GM20431 (cell line): ENCODE measurements at regions not wholly inside any gene's neighbourhood (a gene's known extent, or its start where the extent isn't known, plus 50 kb on each side); places are given as distances from the start of the nearest gene placed in this dataset.

Experiments used
- in situ Hi-C: fragments of 300-500 bp; cut with MseI, MboI; formaldehyde crosslinking; loops from one replicate; pipeline ENCODE4 v1.15.0; 2020; ENCODE audit warnings: low sequenced_read_pairs; ENCODE audit not compliant: unreplicated experiment

DNA sequence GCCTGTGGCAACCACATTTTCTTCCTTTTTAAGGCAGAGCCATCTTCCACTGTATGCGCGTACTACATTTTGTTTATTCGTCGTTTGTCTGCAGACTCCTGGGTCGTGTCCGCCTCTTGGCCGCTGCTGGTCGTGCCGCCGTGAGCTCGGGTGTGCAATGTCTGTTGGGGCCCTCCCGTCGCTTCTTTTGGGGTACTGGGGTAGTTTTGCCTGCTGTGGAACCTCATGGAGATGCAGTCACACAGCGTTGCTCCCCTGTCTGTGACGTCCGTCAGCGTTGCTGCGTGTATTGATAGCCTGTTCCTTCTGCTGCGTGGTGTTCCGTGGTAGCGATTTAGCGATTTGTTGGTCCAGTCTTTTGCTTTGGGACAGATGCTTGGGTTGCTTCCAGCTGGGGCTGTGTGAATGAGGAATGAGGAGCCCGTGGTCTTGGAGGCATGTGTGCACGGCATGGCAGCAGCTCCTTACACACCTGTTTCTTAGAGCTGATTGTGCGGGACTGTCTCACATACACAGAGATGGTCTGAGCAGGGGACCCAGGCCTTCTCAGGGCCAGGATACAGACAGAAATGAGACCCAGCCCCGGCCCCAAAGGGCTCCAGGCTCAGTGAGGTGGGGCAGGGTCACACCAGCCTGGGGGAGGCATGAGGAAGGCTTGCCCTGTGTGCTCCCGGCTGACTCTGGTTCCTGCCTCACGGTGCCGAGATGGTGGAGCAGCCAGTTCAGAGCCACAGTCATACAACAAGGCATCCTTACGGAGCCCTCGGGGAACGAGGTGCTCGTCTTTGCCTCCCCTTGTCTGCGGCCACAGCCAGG is 78.4 kb upstream of the GSE1 start:
- in situ Hi-C loops = loop anchor here (25.0 kb wide), 1 partner anchor 97 kb away; no protein-coding TSS in a partner anchor

DNA sequence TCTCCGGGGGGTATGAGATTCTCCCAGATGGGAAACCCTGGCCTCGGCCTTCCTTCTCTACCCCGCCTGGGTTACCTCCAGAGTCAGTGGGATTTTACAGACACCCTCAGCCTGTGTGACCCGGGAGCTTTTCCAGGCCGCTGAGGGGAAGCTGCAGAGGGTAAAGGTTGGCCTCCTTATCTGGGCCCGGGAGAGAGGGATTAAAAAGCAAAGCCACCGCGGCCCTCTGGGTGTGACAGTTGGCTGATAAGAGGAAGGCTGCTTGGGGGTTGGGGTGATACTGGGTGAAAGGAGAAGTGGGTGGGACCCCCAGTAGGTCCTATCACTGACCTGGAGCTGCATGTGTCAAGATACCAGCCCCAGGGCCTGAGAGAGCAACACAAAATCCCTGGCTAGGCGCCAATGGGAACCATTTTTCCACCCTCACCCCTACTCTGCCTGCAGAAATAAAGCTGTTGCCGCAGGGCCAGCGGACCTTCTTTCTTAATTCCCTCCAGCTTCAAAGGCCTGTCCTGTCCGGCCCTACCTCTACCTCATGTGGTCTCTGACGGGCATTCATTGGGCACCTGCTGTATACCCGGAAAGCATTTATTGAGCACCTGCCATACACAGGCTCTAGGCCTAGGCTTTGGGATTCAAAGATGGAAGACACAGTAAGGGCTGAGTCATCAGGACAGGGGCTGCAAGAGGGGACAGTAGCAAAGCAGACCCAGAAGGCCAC is 77.6 kb upstream of the GSE1 start:
- in situ Hi-C loops = loop anchor here (25.0 kb wide), 1 partner anchor 98 kb away; no protein-coding TSS in a partner anchor

DNA sequence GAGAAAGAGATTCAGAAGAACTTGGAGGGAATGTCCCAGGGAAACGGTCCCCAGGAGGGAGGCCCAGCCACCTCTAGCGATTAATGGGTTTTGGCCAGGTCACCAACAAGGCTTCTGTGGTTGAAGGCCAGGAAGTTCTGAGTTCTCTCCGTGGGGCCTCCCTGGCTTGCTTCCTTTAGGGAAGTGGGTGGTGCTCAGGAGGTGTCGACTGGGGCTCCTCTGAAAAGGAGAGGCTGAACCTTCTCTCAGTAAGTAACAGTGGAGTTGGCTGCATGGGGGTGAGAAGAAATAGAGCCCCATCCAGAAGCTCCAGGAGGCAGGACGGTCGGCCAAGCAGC is 77.1 kb upstream of the GSE1 start:
- in situ Hi-C loops = loop anchor here (25.0 kb wide), 1 partner anchor 99 kb away; no protein-coding TSS in a partner anchor

DNA sequence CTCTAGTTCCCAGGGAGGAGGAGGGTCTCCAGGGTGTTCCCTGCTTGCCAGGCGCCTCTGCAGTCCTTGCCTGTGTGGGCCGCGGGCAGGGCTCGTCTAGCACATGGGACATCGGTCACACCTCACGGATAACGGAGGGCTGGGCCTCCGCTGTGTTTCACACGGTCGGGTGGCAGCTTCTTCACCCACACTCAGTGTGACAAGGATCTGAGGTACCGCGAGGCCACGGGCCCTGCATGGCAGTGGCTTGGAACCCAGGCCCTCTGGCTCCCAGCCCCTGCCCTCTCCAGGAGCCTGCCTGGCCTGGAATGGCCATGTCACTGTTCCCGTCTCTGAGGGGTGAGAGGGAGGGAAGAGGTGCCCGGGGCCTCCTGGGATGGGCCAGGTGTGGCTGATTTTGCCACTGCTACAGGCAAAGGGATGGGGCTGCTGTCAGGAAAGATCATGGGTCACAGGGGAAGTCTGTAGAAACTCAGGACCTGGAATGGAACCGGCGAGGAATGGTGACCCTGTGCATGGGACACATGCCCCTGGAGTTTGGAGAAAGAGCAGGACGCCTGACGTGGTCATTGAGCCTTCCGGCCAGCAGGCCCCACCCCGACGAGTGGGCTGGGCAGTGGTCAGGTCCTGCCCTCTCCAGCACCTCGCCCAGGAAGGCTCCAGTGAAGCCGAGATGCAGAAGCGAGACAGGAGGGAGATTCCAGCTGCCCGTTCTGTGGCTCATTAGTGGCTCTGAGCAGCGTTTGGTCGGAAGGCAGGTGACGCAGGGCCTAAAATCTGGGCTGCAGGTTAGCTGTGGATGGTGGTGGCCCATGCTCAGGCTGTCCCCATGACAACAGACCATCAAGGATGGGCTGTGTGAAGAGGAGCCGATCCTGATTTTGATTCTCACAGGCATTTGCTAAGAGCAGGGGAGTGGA is 76.5 kb upstream of the GSE1 start:
- in situ Hi-C loops = loop anchor here (25.0 kb wide), 1 partner anchor 99 kb away; no protein-coding TSS in a partner anchor

DNA sequence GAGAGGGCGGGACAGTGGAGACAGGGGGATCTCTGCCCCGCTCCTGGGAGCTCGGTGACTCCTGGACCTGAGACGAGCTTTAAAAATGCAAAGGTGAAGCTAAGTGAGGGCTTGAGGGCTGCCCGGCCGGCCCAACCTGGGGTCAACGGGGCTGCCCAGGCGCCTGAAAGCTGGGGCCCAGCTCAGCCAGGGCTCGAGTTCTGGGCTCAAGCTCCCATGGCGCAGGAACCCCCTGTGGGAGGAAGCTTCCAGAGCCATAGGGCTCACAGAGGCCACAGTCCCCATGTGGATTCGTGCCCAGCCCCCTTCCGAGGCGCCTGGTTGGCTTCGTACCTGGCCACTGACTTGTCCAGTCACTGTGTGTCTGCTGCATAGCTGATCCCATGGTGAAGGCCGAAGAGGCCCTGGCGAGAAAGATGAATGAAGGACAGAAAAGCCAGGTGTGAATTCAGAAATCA is 75.8 kb upstream of the GSE1 start:
- in situ Hi-C loops = loop anchor here (25.0 kb wide), 1 partner anchor 100 kb away; no protein-coding TSS in a partner anchor

DNA sequence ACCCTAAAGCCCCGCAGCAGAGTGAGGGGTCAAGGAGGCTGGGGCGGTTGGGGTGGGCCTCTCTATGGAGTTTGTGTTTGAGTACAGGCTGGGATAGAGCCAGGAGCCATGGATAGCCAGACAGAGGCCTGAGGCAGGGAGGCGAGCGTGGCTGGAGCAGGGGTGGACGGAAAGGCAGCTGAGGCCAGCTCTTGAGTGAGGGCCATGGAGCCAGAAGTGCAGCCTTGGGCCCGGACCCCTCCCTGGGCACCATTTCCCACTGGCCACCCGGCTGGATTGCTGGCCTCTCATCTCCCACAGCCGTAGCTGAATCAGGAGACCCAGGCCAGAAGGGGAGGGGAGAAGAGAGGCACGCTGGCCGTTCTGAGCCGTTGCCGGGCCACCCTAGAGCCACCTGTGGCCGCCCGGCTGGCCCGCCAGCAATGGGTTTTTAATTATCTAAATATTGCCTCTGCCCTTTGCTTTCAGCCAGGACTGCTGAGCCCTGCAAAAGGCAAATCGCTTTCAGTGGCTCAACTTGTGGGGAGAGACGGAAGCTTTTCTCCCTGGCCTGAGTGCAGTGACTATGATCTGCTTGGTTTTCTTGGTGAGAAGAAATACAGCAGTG is 75.2 kb upstream of the GSE1 start:
- in situ Hi-C loops = loop anchor here (25.0 kb wide), 1 partner anchor 101 kb away; no protein-coding TSS in a partner anchor

DNA sequence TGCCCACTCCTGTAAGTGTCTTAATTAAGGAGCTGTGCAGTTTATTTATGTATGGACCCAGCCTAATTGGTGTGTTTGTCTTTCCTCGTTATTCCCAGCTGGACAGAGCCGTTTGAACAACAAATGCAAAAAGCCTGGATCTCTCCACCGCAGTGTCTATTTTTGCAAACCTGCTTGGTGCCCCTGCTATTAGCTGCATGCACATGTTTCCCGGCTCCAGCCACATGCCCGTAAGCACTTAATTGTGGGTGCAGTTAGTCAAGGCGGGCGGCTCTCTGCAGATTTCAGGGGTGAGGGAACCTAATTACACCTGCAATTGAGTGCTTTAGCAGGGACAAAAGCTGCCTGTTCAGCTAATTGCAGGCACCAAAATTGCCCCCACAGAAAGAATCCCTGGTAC is 74.0 kb upstream of the GSE1 start:
- in situ Hi-C loops = loop anchor here (25.0 kb wide), 1 partner anchor 102 kb away; no protein-coding TSS in a partner anchor

DNA sequence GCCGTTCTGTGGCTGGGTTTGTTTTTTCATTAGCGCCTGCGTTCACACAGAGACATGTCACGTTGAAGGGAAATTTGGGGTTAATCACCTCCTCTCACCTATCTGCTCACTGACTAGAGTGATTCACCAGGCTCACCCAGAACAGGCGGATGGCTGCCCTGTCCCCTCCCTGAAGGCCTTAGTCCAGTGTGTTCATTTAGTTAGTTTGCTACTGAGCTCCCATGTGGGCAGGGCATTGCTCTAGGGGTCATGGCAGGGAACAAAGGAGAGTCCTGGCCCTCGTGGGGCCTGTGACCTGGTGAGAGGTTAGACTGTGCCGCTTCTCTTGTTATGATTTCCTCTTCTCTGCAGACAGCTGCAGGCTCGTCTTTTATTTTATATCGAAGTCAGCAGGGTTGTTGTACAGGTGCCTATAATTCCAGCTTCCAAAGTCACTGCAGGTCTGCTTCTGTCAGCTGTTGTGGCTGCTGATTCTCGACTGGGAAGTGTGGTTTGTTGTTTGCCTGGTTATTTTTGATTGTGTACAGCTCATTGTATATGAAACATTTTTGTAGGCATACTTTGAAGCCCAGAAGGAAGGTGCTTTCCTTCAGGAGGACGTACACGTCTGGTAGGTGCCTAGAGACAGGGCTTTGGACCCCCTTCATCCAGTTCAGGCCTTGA is 73.4 kb upstream of the GSE1 start:
- in situ Hi-C loops = loop anchor here (25.0 kb wide), 1 partner anchor 102 kb away; no protein-coding TSS in a partner anchor

DNA sequence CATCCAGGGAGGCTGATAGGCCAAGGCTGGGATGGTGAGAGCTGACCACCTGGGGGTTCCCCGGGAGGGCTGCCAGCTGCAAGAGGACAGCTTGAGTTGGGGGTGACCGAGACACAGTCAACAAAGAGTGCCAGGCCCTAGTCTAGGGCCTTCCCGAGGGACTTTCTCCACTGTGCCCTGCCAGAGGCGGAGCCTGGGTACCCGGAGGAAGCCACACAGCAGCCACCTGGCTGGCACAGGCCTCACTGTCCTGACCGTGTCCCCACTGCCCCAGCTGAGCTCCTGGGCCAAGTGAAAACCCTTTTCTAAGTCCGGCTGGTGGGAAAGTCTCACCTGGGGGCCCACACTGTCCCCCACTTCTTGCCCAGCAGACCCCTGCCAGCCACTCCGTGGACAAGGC is 71.9 kb upstream of the GSE1 start:
- in situ Hi-C loops = loop anchor here (25.0 kb wide), 1 partner anchor 104 kb away; no protein-coding TSS in a partner anchor

DNA sequence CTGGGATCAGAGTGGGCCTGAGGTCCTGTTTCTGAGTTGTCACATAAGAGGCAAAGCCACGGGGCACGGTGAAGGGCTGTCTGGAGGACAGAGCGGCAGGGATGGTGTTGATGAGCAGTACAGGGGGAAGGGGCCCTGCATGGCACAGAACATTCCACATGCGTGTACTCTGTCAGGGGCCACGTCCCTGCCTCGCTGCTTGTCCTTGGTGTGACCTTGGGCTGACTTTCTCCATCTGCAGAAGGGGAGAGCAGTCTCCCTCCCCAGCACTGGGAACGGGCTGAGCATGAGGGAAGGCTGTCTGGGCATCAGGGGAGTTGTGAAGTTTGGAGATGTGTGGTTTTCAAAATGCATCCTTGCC is 71.5 kb upstream of the GSE1 start:
- in situ Hi-C loops = loop anchor here (25.0 kb wide), 1 partner anchor 104 kb away; no protein-coding TSS in a partner anchor

DNA sequence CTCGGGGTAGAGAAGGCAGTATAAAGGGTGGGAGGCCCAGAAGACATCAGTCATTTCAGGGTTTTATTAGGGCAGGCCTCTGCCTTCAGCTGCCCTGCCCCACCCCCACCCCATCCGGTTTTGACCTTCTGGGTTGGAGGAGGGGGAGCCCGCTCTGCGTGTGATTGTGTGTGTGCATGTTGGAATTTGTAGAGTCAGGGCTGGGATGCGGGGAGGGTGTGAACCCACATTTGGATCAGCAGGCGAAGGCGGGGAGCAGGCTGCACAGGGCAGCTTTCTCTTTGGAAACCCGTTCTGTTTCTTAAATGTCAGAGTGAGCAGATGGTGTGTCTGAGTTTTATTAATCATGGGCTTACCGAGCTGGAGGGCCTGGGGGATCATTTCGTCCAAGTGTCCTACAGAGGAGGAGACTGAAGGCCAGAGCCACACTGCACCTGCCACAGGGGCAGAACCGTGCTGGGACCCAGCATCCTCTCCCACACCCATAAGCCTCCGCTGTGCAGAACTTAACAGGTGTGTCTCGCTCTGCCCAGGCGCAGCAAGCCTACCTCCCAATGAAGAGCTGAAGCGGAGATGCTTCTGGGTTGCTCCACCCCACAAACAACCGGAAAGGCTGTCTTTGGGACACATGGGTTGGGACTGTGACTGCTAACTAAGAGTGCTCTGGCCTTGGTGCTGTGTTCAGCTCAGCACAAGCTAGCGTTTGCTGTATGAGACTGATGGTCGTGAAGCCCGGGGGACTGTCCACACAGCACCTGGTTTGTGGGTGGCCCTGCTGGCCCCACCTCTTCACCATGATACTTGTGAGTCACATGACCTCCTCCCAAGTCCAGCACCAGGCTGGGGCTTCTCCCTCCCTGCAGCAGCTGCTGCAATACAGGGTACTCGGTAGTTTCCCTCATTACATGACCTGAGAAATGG is 70.9 kb upstream of the GSE1 start:
- in situ Hi-C loops = loop anchor here (25.0 kb wide), 1 partner anchor 105 kb away; no protein-coding TSS in a partner anchor

DNA sequence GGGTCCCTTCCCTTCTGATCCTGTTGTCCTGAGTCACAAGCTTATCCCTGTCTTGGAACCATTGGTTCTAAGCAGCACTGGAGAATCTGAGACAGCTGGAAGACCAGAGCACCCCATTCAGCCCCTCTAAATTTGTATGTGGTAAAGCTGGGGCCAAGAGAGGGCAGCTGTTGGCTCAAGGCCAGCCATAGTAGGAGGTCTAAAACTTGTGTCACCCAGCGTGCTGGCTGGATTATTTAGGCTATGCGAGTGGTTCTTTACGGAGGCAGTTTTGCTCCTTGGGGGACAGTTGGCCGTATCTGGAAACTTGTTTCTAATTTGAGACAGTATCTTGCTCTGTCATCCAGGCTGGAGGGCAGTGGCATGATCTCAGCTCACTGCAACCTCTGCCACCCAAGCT is 69.6 kb upstream of the GSE1 start:
- in situ Hi-C loops = loop anchor here (25.0 kb wide), 1 partner anchor 106 kb away; no protein-coding TSS in a partner anchor

DNA sequence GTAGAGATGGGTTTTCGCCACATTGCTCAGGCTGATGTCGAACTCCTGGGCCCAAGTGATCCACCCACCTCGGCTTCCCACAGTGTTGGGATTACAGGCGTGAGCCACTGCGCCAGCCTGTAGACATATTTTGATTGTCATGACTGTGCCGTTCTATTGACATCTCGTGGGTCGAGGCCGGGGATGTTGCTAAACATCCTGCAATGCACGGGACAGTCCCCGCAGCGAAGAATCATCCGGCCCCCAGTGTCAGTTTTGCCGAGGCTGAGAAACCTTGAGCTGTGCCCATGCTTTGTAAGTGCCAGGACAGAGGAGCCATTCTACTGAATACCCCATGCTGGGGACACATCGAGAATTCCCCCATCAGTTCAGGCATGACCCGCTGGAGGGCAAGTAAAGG is 69.1 kb upstream of the GSE1 start:
- in situ Hi-C loops = loop anchor here (25.0 kb wide), 1 partner anchor 107 kb away; no protein-coding TSS in a partner anchor

DNA sequence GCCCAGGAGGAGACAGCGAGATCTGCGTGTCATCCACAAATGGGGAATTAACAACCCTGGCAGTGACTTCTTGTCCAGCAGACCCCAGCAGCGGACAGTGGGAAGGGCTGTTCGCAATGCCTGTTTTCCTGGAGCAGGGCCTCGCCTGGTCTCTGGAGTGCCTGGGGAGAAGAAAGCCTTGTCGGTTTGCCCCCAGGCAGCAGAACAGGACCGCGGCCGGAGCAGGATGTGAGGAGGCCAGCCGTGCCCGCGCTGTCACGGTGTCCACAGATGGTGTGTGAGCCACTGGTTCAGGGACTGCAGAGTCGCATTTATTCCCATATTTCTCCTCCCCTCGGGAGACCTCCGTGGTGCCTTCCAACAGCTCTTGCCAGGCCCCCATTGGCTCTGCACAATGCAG is 68.5 kb upstream of the GSE1 start:
- in situ Hi-C loops = loop anchor here (25.0 kb wide), 1 partner anchor 107 kb away; no protein-coding TSS in a partner anchor

DNA sequence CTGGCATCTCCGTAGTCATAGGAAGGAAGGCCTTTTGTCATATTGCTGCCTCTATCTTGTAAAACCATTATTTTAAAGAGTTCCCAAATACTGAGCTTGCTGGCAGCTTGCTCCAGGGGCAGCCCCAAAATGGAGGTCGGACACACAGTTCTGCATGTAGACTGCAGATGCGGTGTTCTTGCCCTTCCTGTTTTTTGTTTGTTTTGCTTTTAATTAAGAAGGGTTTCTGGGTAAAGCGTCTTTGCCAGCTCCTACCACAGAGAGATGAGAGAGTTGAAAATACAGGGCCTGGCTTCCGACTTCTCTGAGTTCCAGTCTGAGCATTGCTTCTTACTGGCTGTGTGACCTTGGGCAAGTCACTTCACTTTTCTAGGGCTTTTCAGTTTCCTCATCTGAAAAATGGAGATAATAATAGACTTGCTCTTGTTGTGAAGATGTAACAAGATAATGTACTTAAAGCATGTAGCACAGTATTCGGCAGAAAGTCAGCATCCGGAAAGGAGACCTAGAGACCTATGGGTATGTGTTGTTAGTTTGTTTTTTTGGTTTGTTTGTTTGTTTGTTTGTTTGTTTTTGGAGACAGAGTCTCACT is 67.8 kb upstream of the GSE1 start:
- in situ Hi-C loops = loop anchor here (25.0 kb wide), 1 partner anchor 108 kb away; no protein-coding TSS in a partner anchor

DNA sequence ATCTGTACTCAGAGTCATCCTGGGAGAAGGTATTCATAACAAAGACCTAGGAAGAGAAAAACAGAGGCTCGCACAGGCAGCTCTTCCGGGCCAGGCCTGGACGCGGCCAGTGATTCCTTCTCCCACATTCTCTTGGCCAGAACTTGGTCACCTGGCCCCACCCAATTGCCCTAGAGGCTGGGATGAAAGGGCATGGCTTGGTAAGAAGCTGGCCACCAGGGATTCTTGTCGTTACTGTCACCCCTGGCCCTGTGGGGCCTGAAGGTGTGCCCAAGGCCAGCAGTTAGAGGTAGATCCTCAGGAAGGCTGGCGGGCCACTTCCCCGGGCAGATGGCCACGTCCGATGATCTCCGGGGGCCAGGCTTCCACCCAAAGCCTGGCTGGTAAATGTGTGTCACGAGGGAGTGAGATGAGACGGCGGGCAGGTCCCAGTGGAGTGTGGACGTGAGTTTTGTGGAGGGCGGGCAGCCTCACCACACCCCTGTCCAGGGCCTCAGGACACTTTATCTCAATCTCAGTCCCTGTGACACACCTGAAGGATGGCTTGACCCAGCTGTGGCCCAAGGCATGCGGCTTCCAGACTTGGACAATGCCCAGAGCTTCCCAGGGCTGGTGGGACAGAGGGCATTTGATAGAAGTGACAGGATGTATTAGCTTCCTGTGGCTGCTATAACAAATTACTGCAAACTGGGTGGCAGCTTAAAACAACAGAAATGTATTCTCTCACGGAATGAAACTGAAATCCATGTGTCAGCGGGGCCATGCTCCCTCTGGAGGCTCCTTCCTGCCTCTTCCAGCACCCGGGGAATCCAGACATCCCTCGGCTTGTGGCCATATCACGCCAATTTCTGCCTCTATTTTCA is 66.3 kb upstream of the GSE1 start:
- in situ Hi-C loops = loop anchor here (25.0 kb wide), 1 partner anchor 110 kb away; no protein-coding TSS in a partner anchor
